ENCODE measurements at regions not wholly inside any gene's neighbourhood (a gene's known extent, or its start where the extent isn't known, plus 50 kb on each side); places are given as distances from the start of the nearest gene placed in this dataset.
A peak's percentile ranks its signal among the peaks of the same experiment; 100 is the strongest.
"Not testable (repeated sequence)": the region's sequence is repeated elsewhere in the genome, so short reads cannot be mapped to it uniquely, and the experiment has no call there.

- no peaks in the 10 kb centered on the region for H3K9me3 ChIP-seq (ENCODE audit: low read depth, low read length, poor library complexity, severe bottlenecking)
- H3K27me3 ChIP-seq (replicated peaks; ENCODE audit: insufficient read depth, low read depth, low read length, poor library complexity): peaks cover 21% of the 10 kb centered on the region
- no peak overlapping the region for H3K27ac ChIP-seq (ENCODE audit: low read depth, low read length, poor library complexity, severe bottlenecking)
- no peak overlapping the region for H3K4me3 ChIP-seq (ENCODE audit: low read depth, low read length, poor library complexity, severe bottlenecking)
- BruUV-seq (replicated peaks): no TSS peak
- intact Hi-C loops (cut with micrococcal nuclease; ENCODE audit: unreplicated experiment): no loop called here
- DNase-seq (ENCODE audit: low spot score): no peak
- TF ChIP-seq CTCF (conservative IDR thresholded peaks at IDR 0.05; ENCODE audit: low read depth, low read length) (no peak), EZH2 (IDR thresholded peaks at IDR 0.05; ENCODE audit: borderline replicate concordance, low read depth, low read length, poor library complexity, severe bottlenecking) (no peak)
- POLR2A ChIA-PET (ENCODE audit: low non-redundant PET): no interaction called here
- H3K36me3 ChIP-seq (ENCODE audit: insufficient read depth, low read length, poor library complexity, severe bottlenecking): no peaks in the 10 kb centered on the region
- no peaks in the 10 kb centered on the region for H3K4me1 ChIP-seq (ENCODE audit: insufficient read depth, low read length, poor library complexity, severe bottlenecking)
- CTCF ChIA-PET: no interaction called here
These were observed 124.4 kb upstream of the VPREB1 start for GRCh38 chr22:22120160-22120559.

GRCh38 chr22:22118987-22119386, 125.6 kb upstream of the VPREB1 start:
- H3K27me3 ChIP-seq (replicated peaks; ENCODE audit: insufficient read depth, low read depth, low read length, poor library complexity): peaks cover 21% of the 10 kb centered on the region
- POLR2A ChIA-PET (ENCODE audit: low non-redundant PET): no interaction called here
- no peak for DNase-seq (ENCODE audit: low spot score)

GRCh38 chr22:22117864-22118544, 126.6 kb upstream of the VPREB1 start:
- intact Hi-C loops (cut with micrococcal nuclease; ENCODE audit: unreplicated experiment); POLR2A ChIA-PET (ENCODE audit: low non-redundant PET); H3K4me3 ChIP-seq (ENCODE audit: low read depth, low read length, poor library complexity, severe bottlenecking); BruUV-seq (replicated peaks); H3K4me1 ChIP-seq (ENCODE audit: insufficient read depth, low read length, poor library complexity, severe bottlenecking); H3K36me3 ChIP-seq (ENCODE audit: insufficient read depth, low read length, poor library complexity, severe bottlenecking); H3K9me3 ChIP-seq (ENCODE audit: low read depth, low read length, poor library complexity, severe bottlenecking); H3K27ac ChIP-seq (ENCODE audit: low read depth, low read length, poor library complexity, severe bottlenecking); CTCF ChIA-PET; DNase-seq (ENCODE audit: low spot score): not testable (repeated sequence)
- peaks cover 21% of the 10 kb centered on the region for H3K27me3 ChIP-seq (replicated peaks; ENCODE audit: insufficient read depth, low read depth, low read length, poor library complexity)
- peak; percentile 51 for TF ChIP-seq EZH2 (IDR thresholded peaks at IDR 0.05; ENCODE audit: borderline replicate concordance, low read depth, low read length, poor library complexity, severe bottlenecking)

More at GRCh38 chr22:22118987-22119386, 125.6 kb upstream of the VPREB1 start:
- CTCF ChIA-PET: no interaction called here
- intact Hi-C loops (cut with micrococcal nuclease; ENCODE audit: unreplicated experiment): no loop called here
- Histone ChIP-seq H3K9me3 (ENCODE audit: low read depth, low read length, poor library complexity, severe bottlenecking) (no peaks in the 10 kb centered on the region), H3K27ac (ENCODE audit: low read depth, low read length, poor library complexity, severe bottlenecking) (no peak overlapping the region), H3K4me3 (ENCODE audit: low read depth, low read length, poor library complexity, severe bottlenecking) (no peak overlapping the region), H3K36me3 (ENCODE audit: insufficient read depth, low read length, poor library complexity, severe bottlenecking) (no peaks in the 10 kb centered on the region), H3K4me1 (ENCODE audit: insufficient read depth, low read length, poor library complexity, severe bottlenecking) (no peaks in the 10 kb centered on the region)
- BruUV-seq (replicated peaks): no TSS peak
- TF ChIP-seq EZH2 (IDR thresholded peaks at IDR 0.05; ENCODE audit: borderline replicate concordance, low read depth, low read length, poor library complexity, severe bottlenecking): no peak
- no peak for TF ChIP-seq CTCF (conservative IDR thresholded peaks at IDR 0.05; ENCODE audit: low read depth, low read length)

GRCh38 chr22:22116997-22117770, 127.4 kb upstream of the VPREB1 start:
- H3K9me3 ChIP-seq (ENCODE audit: low read depth, low read length, poor library complexity, severe bottlenecking); H3K4me3 ChIP-seq (ENCODE audit: low read depth, low read length, poor library complexity, severe bottlenecking); intact Hi-C loops (cut with micrococcal nuclease; ENCODE audit: unreplicated experiment); DNase-seq (ENCODE audit: low spot score); H3K4me1 ChIP-seq (ENCODE audit: insufficient read depth, low read length, poor library complexity, severe bottlenecking); CTCF ChIA-PET; BruUV-seq (replicated peaks); H3K36me3 ChIP-seq (ENCODE audit: insufficient read depth, low read length, poor library complexity, severe bottlenecking); POLR2A ChIA-PET (ENCODE audit: low non-redundant PET); H3K27ac ChIP-seq (ENCODE audit: low read depth, low read length, poor library complexity, severe bottlenecking): not testable (repeated sequence)
- H3K27me3 ChIP-seq (replicated peaks; ENCODE audit: insufficient read depth, low read depth, low read length, poor library complexity): peaks cover 21% of the 10 kb centered on the region

Data from A673 (cell line).